Renal pelvis (tissue), 1 donor: ENCODE measurements at regions not wholly inside any gene's neighbourhood (a gene's known extent, or its start where the extent isn't known, plus 50 kb on each side); places are given as distances from the start of the nearest gene placed in this dataset.
A peak's percentile ranks its signal among the peaks of the same experiment; 100 is the strongest.

ENCODE experiments used
- DNase-seq: peaks from one replicate; pipeline ENCODE4 v3.0.0-alpha.2; 2013

- DNase-seq, result no peak
Measured at GRCh38 chr11:41971592-41971991, 512.1 kb upstream of the LRRC4C start.

GRCh38 chr11:41978945-41979344 is 519.5 kb upstream of the LRRC4C start:
- DNase-seq, result no peak

- DNase-seq, result no peak
Measured at GRCh38 chr11:41980741-41981140, 521.3 kb upstream of the LRRC4C start.

- DNase-seq, result no peak
Measured at GRCh38 chr11:41982276-41982675, 522.8 kb upstream of the LRRC4C start.

- no peak for DNase-seq
Measured at GRCh38 chr11:41982975-41983374, 523.5 kb upstream of the LRRC4C start.

GRCh38 chr11:41983475-41983874 is 524.0 kb upstream of the LRRC4C start:
- DNase-seq, result no peak

- DNase-seq, result no peak
Measured at GRCh38 chr11:41984023-41984422, 524.6 kb upstream of the LRRC4C start.

- DNase-seq, result no peak
Measured at GRCh38 chr11:41985799-41986198, 526.3 kb upstream of the LRRC4C start.

GRCh38 chr11:41988951-41989572 is 529.6 kb upstream of the LRRC4C start:
- no peak for DNase-seq

GRCh38 chr11:41989823-41990380 is 530.5 kb upstream of the LRRC4C start:
- no peak for DNase-seq

- no peak for DNase-seq
Measured at GRCh38 chr11:41996533-41996932, 537.1 kb upstream of the LRRC4C start.

- no peak for DNase-seq
Measured at GRCh38 chr11:41997844-41998401, 538.5 kb upstream of the LRRC4C start.

- peak; percentile 5 for DNase-seq
Measured at GRCh38 chr11:41999066-41999465, 539.6 kb upstream of the LRRC4C start.

GRCh38 chr11:42003801-42004200 is 544.3 kb upstream of the LRRC4C start:
- DNase-seq, result no peak

GRCh38 chr11:42006766-42007165 is 547.3 kb upstream of the LRRC4C start:
- DNase-seq, result no peak

GRCh38 chr11:42012271-42012670 is 552.8 kb upstream of the LRRC4C start:
- DNase-seq, result no peak

- no peak for DNase-seq
Measured at GRCh38 chr11:42013656-42014201, 554.3 kb upstream of the LRRC4C start.

- DNase-seq, result no peak
Measured at GRCh38 chr11:42021911-42022310, 562.5 kb upstream of the LRRC4C start.

- DNase-seq, result no peak
Measured at GRCh38 chr11:42023267-42023666, 563.8 kb upstream of the LRRC4C start.

GRCh38 chr11:42025121-42025803 is 565.8 kb upstream of the LRRC4C start:
- no peak for DNase-seq

- DNase-seq, result no peak
Measured at GRCh38 chr11:42034826-42035225, 575.4 kb upstream of the LRRC4C start.

- no peak for DNase-seq
Measured at GRCh38 chr11:42036201-42036600, 576.7 kb upstream of the LRRC4C start.

GRCh38 chr11:42043312-42043711 is 583.9 kb upstream of the LRRC4C start:
- no peak for DNase-seq
